Neural progenitor cell (in vitro differentiated cells): ENCODE measurements at regions not wholly inside any gene's neighbourhood (a gene's known extent, or its start where the extent isn't known, plus 50 kb on each side); places are given as distances from the start of the nearest gene placed in this dataset.
"Not testable (repeated sequence)": the region's sequence is repeated elsewhere in the genome, so short reads cannot be mapped to it uniquely, and the experiment has no call there.

Source experiments
- DNase-seq: peaks from one replicate; pipeline ENCODE4 v3.0.0-alpha.2; 2016; ENCODE audit warnings: low spot score
- H2AFZ ChIP-seq: fragments of 200-600 bp; sonication (generic); replicated peaks from 2 replicates; pipeline ENCODE4 v1.6.1; 2016; ENCODE audit warnings: antibody characterized with exemption
- H3F3A ChIP-seq: fragments of 200-600 bp; sonication (generic); 2 replicates; pipeline ENCODE4 v1.6.1; 2016; ENCODE audit warnings: antibody characterized with exemption, low read depth
- H3K27ac ChIP-seq: fragments of 200-600 bp; sonication (generic); 2 replicates; pipeline ENCODE4 v1.5.1; 2016; ENCODE audit warnings: mild to moderate bottlenecking
- H3K27me3 ChIP-seq: fragments of 200-600 bp; sonication (generic); 2 replicates; pipeline ENCODE4 v1.6.1; 2016; ENCODE audit warnings: mild to moderate bottlenecking, moderate library complexity
- H3K36me3 ChIP-seq: fragments of 200-600 bp; sonication (generic); 2 replicates; pipeline ENCODE4 v1.5.1; 2016
- H3K4me1 ChIP-seq: fragments of 200-600 bp; sonication (generic); 2 replicates; pipeline ENCODE4 v1.6.1; 2016; ENCODE audit warnings: mixed run types
- H3K4me2 ChIP-seq: fragments of 200-600 bp; sonication (generic); 2 replicates; pipeline ENCODE4 v1.6.1; 2016
- H3K4me3 ChIP-seq: fragments of 200-600 bp; sonication (generic); 2 replicates; pipeline ENCODE4 v1.5.1; 2016
- H3K79me2 ChIP-seq: fragments of 200-600 bp; sonication (generic); 2 replicates; pipeline ENCODE4 v1.6.1; 2016; ENCODE audit warnings: low read depth
- H3K9ac ChIP-seq: fragments of 200-600 bp; sonication (generic); 2 replicates; pipeline ENCODE4 v1.6.1; 2016
- H3K9me3 ChIP-seq: fragments of 200-600 bp; sonication (generic); 2 replicates; pipeline ENCODE4 v1.5.1; 2016; ENCODE audit warnings: low read depth
- H4K20me1 ChIP-seq: fragments of 200-600 bp; sonication (generic); 2 replicates; pipeline ENCODE4 v1.6.1; 2016; ENCODE audit warnings: low read depth
- H3K27ac Mint-ChIP-seq: 3 replicates; pipeline ENCODE4 v1.8.0; 2021; ENCODE audit warnings: mixed read lengths
- H3K27me3 Mint-ChIP-seq: 2 replicates; pipeline ENCODE4 v1.8.0; 2022; ENCODE audit warnings: low read depth, mild to moderate bottlenecking, inconsistent platforms, moderate library complexity, mixed read lengths; ENCODE audit not compliant: insufficient read depth
- H3K36me3 Mint-ChIP-seq: 3 replicates; pipeline ENCODE4 v1.8.0; 2021; ENCODE audit warnings: mixed read lengths
- H3K4me1 Mint-ChIP-seq: 3 replicates; pipeline ENCODE4 v1.8.0; 2021; ENCODE audit warnings: mixed read lengths
- H3K4me3 Mint-ChIP-seq: 3 replicates; pipeline ENCODE4 v1.8.0; 2021; ENCODE audit warnings: mild to moderate bottlenecking, moderate library complexity, mixed read lengths
- H3K9me3 Mint-ChIP-seq: 3 replicates; pipeline ENCODE4 v1.8.0; 2020; ENCODE audit warnings: mixed read lengths
- CTCF ChIP-seq: fragments of 200-600 bp; sonication (generic); IDR thresholded peaks from 2 replicates; pipeline ENCODE4 v1.5.1; 2017; ENCODE audit warnings: antibody characterized with exemption, mild to moderate bottlenecking
- EZH2 ChIP-seq: fragments of 200-600 bp; sonication (generic); IDR thresholded peaks from 2 replicates; pipeline ENCODE4 v1.6.1; 2017; ENCODE audit warnings: antibody characterized with exemption, mild to moderate bottlenecking, moderate library complexity
- EZH2phosphoT487 ChIP-seq: fragments of 200-600 bp; sonication (generic); IDR thresholded peaks from 2 replicates; pipeline ENCODE4 v1.6.1; 2017; ENCODE audit warnings: antibody characterized with exemption

- no peaks in the 10 kb centered on the region for H3K79me2 ChIP-seq
- no peaks in the 10 kb centered on the region for H4K20me1 ChIP-seq
- Mint-ChIP-seq H3K27me3 (peaks cover 7% of the 10 kb centered on the region), H3K36me3 (no peaks in the 10 kb centered on the region), H3K9me3 (peaks cover 17% of the 10 kb centered on the region), H3K4me1 (no peaks in the 10 kb centered on the region), H3K4me3 (no peak overlapping the region), H3K27ac (no peak overlapping the region)
- H3K9me3 ChIP-seq: no peaks in the 10 kb centered on the region
- no peaks in the 10 kb centered on the region for H3K27me3 ChIP-seq
- no peaks in the 10 kb centered on the region for H3K36me3 ChIP-seq
- TF ChIP-seq EZH2: no peak
- TF ChIP-seq CTCF: no peak
- TF ChIP-seq EZH2phosphoT487: no peak
- H3K4me2 ChIP-seq: no peak overlapping the region
- DNase-seq: no peak
- no peaks in the 10 kb centered on the region for H3K4me1 ChIP-seq
- H3K9ac ChIP-seq: no peak overlapping the region
- no peak overlapping the region for H3K4me3 ChIP-seq
- no peaks in the 10 kb centered on the region for H3F3A ChIP-seq
- H2AFZ ChIP-seq: no peak overlapping the region
- H3K27ac ChIP-seq: no peak overlapping the region
These were observed 151.5 kb upstream of the VIPR2 start for GRCh38 chr7:159296093-159296681.

GRCh38 chr7:159286487-159286886 is 141.8 kb upstream of the VIPR2 start:
- not testable (repeated sequence) for H3K4me3 ChIP-seq, H3F3A ChIP-seq, H3K9me3 ChIP-seq, H3K4me3 Mint-ChIP-seq, H3K4me1 Mint-ChIP-seq, H3K27ac ChIP-seq, H3K36me3 Mint-ChIP-seq, DNase-seq, H2AFZ ChIP-seq, H3K27me3 Mint-ChIP-seq, H4K20me1 ChIP-seq, H3K4me1 ChIP-seq, H3K27me3 ChIP-seq, H3K9ac ChIP-seq, H3K4me2 ChIP-seq, H3K27ac Mint-ChIP-seq, H3K79me2 ChIP-seq, H3K36me3 ChIP-seq
- H3K9me3 Mint-ChIP-seq: peaks cover 17% of the 10 kb centered on the region

GRCh38 chr7:159281573-159281972 is 136.9 kb upstream of the VIPR2 start:
- Histone ChIP-seq H3K4me2 (no peak overlapping the region), H4K20me1 (no peaks in the 10 kb centered on the region), H3K9ac (no peak overlapping the region), H3K79me2 (no peaks in the 10 kb centered on the region), H3K27me3 (no peaks in the 10 kb centered on the region), H3K9me3 (no peaks in the 10 kb centered on the region), H3F3A (no peaks in the 10 kb centered on the region), H3K36me3 (no peaks in the 10 kb centered on the region), H3K27ac (no peak overlapping the region), H3K4me1 (no peaks in the 10 kb centered on the region), H3K4me3 (no peak overlapping the region), H2AFZ (no peak overlapping the region)
- no peak overlapping the region for H3K4me3 Mint-ChIP-seq
- TF ChIP-seq CTCF (no peak), EZH2phosphoT487 (no peak), EZH2 (no peak)
- H3K9me3 Mint-ChIP-seq: peaks cover 9% of the 10 kb centered on the region
- no peaks in the 10 kb centered on the region for H3K4me1 Mint-ChIP-seq
- H3K27ac Mint-ChIP-seq: no peak overlapping the region
- H3K36me3 Mint-ChIP-seq: no peaks in the 10 kb centered on the region
- H3K27me3 Mint-ChIP-seq: no peaks in the 10 kb centered on the region
- DNase-seq: no peak

GRCh38 chr7:159280008-159280407 is 135.3 kb upstream of the VIPR2 start:
- H3K9me3 Mint-ChIP-seq: peaks cover 3% of the 10 kb centered on the region
- no peaks in the 10 kb centered on the region for H3K9me3 ChIP-seq

More at GRCh38 chr7:159280008-159280407, 135.3 kb upstream of the VIPR2 start:
- H3K36me3 Mint-ChIP-seq: no peaks in the 10 kb centered on the region
- Histone ChIP-seq H3K79me2 (no peaks in the 10 kb centered on the region), H2AFZ (no peak overlapping the region), H3K27ac (no peak overlapping the region), H3K9ac (no peak overlapping the region), H3K4me2 (no peak overlapping the region), H3K4me1 (no peaks in the 10 kb centered on the region), H3F3A (no peaks in the 10 kb centered on the region), H3K4me3 (no peak overlapping the region), H4K20me1 (no peaks in the 10 kb centered on the region), H3K36me3 (no peaks in the 10 kb centered on the region), H3K27me3 (no peaks in the 10 kb centered on the region)
- no peak for TF ChIP-seq EZH2phosphoT487
- no peak for DNase-seq
- H3K27me3 Mint-ChIP-seq: no peaks in the 10 kb centered on the region
- no peak overlapping the region for H3K27ac Mint-ChIP-seq
- no peaks in the 10 kb centered on the region for H3K4me1 Mint-ChIP-seq
- H3K4me3 Mint-ChIP-seq: no peak overlapping the region
